Stimulated activated CD4-positive, alpha-beta T cell treated with anti-CD3 and anti-CD28 coated beads, Interleukin-1b, Interleukin-23, amount 100 ng/mL, for 48 hours (primary cell): ENCODE measurements at regions not wholly inside any gene's neighbourhood (a gene's known extent, or its start where the extent isn't known, plus 50 kb on each side); places are given as distances from the start of the nearest gene placed in this dataset.
"Not testable (repeated sequence)": the region's sequence is repeated elsewhere in the genome, so short reads cannot be mapped to it uniquely, and the experiment has no call there.

Experiments used
- DNase-seq: peaks from one replicate; pipeline ENCODE4 v3.0.0-alpha.2; 2020

DNA sequence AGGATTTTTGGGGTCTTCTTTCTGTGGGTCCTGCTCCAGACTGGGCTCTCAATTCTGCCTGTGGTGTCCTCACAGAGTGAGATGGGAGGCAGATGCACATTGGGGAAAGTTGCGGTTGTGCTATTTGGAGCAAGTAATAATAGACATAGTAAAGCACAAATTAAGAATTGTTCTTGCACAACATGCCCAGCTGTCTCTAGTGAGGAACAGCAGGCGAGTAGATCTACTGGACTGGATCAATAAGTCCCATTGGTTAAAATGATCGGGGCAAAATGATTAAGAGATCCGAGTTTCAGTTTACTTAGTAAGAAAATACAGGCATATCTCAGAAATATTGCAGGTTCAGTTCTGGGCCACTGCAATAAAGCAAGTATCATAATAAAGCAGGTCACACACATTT lies 448.3 kb upstream of the PROX1 start:
- no peak for DNase-seq

DNA sequence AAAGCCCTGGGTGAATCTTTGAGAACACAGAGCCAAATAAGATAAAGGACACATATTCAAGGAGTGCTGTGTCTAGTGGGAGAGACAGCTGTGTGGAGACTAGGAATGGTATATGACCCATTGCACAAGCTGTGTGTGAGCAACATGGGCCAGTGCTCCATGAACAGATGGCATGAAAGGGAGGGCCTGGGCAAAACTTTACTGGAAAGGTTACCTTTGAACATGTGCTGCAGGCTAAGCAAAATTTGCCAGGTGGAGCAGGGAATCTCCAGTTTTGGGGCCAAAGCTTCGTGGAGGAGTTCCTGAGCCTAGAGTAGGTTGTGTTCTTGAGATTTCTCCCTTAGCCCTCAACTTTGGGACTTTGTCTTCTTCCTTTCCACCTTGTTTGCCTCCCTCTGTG lies 446.1 kb upstream of the PROX1 start:
- no peak for DNase-seq

DNA sequence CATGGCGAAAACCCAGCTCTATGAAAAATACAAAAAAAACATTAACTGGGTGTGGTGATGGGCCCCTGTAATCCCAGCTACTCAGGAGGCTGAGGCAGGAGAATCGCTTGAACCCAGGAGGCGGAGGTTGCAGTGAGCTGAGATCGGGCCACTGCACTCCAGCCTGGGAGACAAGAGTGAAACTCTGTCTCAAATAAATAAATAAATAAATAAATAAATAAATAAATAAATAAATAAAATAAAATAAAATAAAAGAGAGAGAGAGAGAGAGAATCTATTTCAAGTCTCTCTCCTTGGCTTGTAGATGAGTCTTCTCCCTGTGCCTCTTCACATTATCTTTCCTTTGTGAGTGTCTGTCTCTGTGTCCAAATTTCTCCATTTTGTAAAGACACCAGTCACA lies 442.6 kb upstream of the PROX1 start:
- not testable (repeated sequence) for DNase-seq

DNA sequence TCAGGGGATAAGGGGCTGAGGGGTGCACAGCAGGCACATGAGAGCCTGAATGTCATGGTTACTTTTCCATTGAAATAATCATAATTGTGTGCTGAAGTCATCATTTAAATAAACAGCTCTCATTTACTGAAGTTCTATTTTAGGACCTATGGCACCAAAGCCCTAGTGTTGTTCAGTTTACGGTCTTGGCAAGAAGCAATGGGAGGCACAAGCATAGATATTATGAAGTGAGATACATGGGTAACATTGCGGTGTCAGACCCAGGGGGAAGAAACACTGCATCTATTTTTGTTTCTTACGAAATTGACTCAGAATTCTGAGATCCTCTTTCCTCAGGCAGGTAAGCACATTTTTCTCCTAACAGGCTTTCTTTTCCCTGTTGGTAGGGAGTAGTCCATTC lies 437.8 kb upstream of the PROX1 start:
- no peak for DNase-seq

DNA sequence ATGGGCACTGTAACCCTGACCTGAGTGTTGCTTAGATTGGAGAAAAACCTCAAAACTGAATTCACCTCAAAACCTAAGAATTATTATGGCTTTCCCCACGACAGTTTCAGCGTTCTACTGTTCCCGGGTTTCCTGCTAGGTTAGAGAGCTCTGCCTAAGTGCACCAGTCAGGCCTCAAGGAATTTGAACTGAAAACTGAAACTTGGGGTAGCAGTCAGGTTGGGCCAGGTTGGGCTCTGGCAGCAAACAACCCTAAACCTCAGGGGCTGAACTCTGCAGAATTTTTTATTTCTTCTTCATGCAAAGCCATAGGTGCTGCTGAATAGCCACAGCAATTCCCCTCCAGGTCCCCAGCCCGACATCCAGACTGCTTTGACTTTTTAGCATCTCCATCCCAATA lies 437.0 kb upstream of the PROX1 start:
- no peak for DNase-seq

DNA sequence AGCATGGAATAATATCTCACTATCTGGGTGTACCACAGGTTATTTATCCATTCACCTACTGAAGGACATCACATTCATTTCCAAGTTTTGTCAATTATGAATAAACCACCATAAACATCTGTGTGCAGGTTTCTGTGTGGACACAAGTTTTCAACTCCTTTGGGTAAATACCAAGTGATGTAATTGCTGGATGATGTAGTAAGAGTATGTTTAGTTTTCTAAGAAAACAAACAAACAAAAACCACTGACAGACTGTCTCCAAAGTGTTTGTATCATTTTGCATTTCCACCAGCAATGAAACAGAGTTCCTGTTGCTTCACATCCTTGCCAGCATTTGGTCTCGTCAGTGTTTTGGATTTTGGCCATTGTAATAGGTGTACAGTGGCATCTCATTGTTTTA lies 435.7 kb upstream of the PROX1 start:
- no peak for DNase-seq

DNA sequence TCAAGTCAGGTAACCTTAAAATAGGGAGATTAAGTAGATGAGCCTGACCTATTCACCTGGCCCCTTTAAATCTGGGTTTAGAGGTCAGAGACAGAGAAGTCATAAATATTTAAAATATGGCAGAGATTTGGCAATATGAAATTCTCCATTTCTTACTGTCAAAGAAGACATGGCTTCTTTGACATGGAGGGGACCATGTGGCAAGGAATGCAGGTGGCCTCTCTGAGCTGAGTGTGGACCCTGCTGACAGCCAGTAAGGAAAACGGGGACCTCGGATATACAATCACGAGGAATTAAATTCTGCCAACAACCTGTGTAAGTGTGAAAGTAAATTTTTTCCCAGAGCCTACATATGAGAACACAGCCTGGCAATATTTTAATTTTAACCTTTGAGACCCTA lies 427.5 kb upstream of the PROX1 start:
- DNase-seq = no peak

DNA sequence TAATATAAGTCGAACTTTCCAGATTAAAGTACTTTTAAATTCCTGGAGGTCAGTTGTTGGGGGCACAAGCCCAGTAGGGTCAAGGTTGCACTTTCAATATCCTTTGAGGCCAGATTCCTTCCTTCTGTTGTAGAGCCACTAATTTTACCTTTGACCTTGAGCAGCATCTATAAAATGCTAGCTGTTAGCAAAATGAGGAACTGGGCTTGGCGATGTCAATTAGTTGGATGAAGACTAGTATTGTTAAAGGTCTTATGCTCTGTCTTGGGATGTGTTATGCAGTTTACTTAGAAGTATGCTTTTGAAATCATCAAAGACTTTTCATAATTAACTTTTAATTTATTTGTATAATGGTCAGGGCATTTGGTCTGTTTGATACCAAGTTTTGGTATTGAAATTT lies 425.9 kb upstream of the PROX1 start:
- DNase-seq = no peak

DNA sequence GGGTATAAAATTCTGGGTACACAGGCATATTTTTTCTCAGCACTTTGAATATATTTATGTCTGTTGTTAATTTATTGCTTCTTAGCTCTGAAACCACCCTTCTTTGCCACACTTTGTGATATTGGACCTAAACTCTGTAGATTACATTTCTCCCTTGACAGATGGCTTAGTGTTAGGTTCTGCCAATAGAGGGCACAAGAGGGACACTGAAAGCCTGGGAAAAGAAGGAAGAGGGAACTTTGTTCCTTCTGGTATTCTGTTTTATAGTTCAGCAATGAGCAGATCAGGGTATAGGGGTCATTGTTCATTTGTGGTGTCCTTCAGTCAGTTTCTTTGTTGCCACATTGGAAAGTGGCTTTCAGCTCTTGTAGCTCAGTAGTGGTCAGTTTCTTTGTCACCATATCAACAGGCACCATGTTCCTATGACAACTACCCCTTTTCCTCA lies 423.5 kb upstream of the PROX1 start:
- DNase-seq = no peak

DNA sequence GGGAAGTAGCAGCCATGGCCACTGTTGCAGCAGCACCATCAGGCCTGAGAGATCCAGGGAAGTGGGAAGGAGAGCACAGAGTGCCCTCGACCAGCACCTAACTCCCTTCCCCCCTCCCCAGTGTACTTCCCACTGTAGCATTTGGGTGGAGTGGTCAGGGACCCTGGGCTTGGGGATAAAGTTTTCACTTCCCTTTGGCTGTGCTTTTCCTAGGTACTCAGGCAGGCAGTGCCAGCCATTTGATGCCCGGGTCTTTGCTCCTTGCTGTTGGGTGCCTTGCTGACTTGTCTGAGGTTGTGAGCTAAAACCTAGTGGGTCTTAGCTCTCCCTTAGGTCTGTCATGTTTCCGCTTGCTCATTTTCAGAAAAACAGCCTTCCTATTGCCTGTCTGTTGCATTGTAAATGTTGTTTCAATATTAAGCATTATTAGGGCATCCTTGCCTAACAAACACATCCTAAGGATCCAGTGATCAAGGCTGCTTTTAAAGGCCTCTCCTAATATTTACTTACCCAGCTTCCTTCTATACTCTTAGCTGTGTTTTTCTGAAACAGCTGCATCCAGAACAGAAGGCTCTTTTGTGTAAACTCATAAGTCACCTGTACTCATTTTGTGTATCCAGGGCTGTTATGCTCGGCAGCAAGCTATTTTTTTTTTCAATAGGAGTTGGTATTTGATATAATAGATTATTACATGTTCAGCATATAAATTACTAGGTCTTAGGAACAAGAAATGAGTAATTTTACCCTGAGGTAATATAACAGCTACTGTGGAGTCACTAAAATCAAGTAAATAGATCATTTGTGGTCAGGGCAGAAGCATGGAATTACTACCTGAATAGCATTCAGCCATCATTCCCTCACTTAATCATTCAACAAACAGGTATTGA lies 418.6 kb upstream of the PROX1 start:
- DNase-seq = no peak

DNA sequence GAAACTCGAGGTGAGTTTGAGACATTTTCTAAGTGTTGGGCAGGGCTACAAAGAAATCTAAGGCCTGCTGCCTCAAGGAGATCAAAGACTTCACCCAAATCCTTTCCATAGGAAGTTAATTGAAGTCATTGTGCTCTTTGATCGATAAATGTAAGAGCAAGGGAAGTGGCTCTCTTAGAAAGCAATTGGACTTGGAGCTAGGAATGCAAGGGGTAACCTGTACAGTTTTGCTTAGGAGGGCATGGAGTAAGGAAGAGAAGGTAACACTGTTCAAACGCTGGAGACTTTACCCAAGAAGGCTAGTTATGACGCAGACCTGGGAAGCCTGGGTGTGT lies 418.0 kb upstream of the PROX1 start:
- DNase-seq = no peak

DNA sequence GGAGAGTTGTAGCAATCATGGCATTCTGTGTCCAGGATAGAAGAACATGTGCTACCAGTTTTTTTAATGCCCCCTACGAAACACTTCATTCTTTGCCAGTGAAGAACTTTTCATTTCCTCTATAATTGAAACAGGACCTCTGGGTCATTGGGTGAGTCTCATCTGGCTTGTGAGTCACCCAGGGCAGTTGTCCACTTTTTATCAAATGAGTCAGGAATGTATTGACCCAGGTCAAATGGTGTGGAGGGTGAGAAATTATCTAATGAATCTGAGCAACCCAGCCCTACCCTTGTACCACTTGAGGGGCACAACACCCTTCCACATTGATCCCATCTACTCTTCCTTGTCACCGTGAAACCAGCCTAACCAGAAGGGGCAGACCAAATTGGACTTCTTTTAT lies 417.3 kb upstream of the PROX1 start:
- DNase-seq = no peak

DNA sequence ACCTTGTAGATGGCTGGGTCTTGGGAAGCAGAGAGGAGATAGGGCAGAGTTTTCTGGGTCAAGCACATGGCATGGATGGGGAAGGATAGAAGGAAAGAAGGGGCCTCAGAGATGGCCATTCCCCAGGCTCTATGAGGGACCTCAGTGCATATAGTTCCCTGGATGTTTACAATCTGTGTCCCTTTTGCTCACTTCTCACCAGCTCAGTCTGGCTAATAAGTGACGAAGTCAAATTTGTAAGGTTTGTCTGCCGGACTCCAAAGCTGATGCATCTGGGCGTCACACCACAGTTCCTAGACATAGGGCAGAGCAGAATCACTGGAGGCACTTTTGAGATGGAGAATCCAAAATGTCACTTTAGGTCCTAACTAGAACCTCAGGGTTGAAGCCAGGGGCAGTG lies 416.4 kb upstream of the PROX1 start:
- no peak for DNase-seq

DNA sequence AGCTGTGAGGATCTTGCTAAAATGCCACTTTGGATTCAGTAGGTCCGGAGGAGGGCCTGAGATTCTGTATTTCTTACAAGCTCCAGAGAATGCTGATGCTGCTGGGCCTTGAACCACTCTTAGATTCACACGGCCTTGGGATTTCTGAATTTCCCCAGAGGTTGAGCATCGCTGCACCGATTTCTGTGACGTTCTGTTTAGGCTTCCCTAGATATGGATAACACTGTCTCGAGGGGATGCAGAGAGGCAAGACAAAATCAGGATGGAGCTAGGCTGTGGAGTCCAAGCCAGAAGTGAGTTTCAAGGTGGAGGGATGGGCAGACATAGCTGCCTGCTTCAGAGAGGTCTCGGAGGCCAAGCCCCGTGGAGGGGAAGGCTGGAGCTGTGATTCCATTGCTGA lies 415.9 kb upstream of the PROX1 start:
- DNase-seq = no peak

DNA sequence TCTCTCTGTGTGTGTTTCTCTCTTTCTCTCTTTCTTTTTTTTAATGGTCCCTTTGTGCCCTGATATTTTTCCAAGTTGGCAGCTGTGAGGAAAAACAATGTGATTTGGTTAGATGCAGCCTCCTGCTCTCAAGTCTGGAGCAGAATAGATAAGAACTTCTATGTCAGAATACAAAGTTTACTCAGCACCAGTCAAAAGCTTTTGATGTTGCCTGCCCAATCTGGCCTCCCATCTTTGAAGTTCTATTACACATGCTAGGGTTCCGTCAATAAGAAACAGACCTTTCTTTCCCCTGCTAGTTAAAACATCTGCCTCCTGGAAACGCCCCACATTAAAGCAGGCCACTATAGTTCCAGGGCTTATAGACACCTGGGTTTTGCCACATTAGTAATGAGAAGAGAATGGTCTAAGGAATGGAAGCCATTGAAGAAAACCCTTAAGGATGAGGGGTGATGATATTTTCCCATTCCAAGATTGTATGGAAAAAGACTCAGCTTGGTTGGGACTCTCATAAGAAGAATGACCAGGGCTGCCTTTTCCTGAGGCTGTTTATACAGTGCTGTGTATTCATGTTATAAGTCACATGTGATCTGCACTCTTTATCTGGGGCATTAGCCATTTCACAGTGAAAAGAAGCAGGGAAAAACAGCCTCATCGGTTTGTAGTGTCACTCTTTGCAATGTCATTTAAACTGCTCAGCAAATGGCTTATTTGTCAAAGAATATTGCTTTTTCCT lies 414.7 kb upstream of the PROX1 start:
- DNase-seq = no peak

DNA sequence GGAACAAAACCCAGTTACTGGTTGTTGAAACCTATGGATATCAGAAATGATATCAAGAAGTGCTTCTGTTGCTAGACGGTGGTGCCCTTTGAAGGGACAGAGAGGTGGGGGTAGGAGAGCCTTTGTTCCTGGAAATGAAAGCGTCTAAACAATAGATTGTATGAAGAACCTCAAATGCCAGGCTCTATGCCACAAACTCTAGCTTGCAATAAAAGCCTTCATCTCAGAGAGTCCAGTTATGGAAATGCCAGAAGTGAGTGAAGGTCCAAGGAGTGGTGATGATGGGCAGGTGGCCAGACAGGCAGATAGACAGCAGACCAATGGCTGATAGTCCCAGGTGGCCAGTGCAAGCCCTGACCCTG lies 414.1 kb upstream of the PROX1 start:
- DNase-seq = no peak

DNA sequence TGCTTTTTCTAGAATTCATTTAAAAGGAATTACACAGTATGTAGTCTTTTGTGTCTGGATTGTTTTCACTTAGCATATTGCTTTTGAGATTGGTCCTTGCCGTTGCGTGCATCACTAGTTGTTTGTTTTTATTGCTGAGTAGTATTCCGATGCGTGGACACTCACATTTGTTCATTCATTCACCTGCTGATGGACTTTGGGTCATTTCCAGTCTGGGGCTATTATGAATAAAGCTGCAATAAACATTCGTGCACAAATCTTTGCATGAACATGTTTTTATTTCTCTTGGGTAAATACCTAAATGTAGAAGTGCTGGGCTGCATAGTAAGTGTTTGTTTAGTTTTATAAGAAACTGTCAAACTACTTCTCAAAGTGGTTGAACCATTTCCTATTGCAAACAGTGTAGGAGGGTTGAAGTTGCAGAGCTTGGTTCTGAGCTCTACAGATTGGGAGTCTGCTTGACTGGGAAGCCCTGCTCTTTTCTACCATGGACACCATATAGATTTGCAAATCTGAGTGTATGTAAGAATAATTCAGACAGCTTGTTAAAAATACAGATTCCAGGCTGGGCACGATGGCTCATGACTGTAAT lies 404.7 kb upstream of the PROX1 start:
- DNase-seq = no peak

DNA sequence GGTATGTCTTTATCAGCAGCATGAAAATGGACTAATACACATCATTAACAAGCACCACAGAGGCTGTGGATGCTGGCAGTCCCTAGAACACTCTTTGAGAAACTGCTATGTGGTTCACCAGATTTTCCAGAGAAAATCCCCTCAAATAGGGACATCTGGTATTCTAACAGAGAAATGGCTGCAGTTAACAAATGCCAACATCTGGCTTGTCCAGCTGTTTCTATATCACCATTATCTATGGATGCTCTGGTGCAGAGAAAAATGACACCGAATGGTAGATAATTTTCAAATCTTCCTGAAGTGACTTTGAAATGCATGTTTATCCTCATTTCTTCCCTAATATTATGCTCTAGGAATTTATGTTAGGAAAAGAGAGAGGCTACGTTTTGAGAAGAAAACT lies 403.5 kb upstream of the PROX1 start:
- DNase-seq = no peak

DNA sequence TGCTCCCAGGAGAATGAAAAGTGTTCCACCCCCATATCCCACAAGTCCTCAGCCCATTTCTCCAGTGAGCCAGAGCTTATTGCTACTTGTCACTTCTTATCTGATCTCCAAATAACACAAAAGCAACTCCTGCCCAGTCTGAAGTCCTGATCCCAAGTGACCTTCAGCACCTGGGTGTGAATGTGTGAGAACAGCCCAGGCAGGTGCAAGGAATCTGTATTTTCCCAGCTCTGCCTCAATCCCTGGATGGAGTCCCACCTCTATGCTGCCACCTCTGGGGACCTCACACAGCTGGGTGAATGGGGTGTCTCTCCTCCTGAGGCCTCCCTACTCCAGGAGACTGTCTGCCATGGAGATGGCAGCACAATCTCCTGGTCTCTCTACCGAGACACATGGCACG lies 402.4 kb upstream of the PROX1 start:
- DNase-seq = no peak

DNA sequence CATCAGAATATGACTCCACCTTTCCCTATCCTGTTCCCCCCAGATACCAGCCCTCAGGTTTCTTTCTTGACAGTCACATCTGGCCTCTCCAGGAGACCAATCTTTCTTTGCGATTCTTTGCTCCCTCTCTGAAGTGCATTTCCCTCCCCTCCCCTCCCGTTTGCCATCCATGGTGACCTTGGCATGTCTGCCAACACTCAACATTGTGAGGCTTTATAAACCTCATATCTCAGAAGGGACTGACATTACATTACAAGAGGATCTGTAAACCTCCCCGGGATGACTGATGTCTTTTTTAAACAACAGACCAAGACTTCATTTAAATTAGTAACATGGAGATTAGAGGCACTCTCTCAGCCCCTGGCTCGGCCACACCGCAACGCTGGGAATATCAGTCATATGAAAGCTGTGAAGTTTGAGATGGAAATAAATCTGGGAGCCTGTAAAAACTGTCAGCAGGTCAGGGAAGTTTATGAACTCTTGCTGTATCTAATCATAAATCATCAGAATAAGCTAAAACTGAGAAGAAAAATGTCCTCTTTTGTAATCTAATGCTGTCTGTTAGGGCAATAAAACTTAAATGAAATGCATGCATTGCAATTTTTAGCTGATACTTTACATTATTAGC lies 401.7 kb upstream of the PROX1 start:
- no peak for DNase-seq

DNA sequence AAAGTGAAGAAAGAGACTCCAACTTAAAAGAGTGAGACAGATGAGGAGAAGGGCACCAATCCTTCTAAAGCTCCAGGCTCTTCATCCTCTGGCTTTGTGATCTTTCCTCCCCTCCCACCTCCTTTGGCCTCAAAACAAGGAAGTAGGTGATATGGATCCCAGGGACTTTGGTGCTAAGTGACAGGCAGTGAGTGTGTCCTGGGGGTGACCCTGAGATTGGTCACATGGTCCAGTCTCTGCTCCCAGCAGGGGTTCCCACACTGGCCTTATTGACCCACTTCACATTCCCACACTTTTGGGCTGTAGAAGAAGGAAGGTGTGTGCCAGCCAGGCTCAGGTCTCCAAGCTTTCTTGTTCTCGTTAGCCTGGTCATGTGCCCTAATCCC lies 401.2 kb upstream of the PROX1 start:
- DNase-seq = no peak

DNA sequence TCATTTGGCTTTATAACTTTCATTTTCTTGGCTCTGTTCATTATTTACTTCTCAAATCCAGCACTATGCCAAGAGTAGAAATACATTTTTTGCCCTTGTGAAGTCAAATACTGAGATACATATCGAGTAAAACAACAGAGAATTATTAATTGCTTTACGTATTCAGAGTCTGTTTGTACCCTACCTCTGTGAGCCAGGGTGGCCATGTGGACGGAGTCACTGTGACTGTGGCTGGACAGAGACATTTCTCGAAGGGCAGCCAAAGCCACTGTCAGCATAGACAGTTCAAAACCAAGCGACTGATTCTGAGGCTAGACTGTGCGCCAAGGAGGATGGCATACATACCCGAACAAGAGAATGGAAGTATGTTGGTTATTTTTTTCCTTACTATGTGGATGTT lies 391.0 kb upstream of the PROX1 start:
- no peak for DNase-seq

DNA sequence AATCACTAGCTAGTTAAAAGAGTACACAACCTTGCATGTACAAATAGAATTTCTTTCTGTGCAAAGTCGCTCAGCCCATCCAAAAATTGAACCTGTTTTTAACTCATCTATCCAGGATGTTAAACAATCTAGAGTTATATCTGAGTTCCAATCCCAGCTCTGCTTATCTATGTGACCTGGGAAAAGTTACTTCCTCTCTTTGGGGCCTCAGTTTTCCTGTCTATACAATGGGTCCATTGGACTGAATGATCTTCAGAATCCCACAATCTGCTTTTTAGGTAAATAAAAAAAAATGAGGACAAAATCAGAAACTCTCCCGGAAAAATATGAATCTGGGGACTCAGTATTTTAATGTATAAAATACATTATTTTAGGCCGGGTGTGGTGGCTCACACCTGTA lies 389.5 kb upstream of the PROX1 start:
- no peak for DNase-seq

DNA sequence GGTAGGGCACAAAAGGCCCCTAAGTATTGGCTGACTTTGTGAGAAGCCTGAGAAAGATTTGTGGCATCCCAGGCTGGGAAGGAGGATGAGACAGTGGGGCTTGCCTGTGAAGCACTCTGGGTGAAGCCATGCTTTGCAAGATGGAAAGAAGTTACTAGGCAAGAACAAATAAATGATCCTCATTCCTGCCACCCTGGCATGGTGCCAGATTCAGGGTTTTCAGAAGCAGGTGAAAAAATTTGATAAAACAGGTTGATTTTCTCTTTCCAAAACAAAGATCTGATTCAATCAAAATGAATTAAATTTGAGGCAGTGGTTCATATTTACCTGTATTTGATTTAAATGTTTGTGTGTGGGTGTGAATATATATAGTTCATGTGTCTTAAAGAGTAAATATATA lies 386.9 kb upstream of the PROX1 start:
- no peak for DNase-seq
